Colon (tissue), 2 donors: ENCODE measurements at regions not wholly inside any gene's neighbourhood (a gene's known extent, or its start where the extent isn't known, plus 50 kb on each side); places are given as distances from the start of the nearest gene placed in this dataset.

Experiments used
- FAIRE-seq: peaks from 2 replicates; lab custom pipeline; 2012; peaks lifted over from hg19 to GRCh38; lab: Jason Lieb, UNC
- donor health status: control.
- donor health status: control.

DNA sequence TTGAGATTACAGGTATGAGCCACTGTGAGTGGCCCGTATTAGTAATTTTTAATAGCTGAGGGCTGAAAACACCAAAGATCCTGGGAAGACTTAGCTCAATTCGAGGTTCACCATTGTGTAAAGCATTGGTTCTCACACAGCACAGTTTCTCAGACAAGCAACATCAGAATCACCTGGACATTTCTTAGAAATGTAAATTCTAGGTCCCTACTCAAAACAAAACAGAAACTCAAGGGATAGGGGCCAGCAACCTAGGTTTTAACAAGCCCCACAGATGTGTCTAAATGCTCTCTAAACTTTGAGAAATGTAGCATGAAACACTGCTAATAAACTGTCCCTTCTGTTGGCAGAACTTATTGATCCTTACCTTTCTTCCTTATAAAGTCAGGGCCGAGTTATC is 681.2 kb downstream of the RNF144A start:
- FAIRE-seq = no peak

GRCh38 chr2:7599462-7600258 is 682.4 kb downstream of the RNF144A start:
- FAIRE-seq = no peak

- FAIRE-seq = no peak
These were observed 684.8 kb downstream of the RNF144A start for GRCh38 chr2:7601990-7602389.

GRCh38 chr2:7604456-7604855 is 687.2 kb downstream of the RNF144A start:
- no peak for FAIRE-seq

DNA sequence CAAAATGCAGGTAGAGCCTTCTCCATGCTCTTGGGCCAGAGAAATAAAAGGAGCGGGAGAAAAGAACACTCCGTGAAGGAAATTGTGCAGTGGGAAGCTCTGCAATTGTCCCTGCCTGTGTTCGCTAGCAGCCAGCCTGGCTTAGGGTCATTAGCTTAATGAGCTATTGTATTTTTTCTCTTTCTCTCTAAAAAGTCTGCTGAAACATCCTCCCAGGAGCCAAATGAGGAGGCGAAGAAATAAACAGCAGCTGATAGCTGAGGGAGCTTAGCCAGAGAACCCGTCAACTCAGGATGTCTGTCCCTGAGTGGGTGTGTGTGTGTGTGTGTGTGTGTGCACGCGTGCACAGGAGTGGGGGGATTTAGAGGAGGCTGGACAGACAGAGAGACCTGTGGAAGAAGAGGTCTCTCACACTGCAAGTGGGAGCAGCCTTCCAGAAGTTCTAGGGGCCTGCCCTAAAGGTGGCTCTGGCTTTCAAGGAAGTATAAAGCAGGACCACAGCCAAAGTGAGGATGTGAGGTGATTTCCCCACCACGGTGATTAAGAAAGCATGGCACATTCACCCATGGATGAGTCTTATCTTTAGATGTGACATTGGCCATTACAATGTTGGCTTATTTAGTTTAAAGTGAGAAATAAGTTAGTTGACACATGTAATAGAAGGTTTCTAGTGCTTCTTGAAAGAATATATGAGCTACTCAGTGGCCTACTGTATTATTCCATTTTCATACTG is 690.4 kb downstream of the RNF144A start:
- FAIRE-seq = no peak

DNA sequence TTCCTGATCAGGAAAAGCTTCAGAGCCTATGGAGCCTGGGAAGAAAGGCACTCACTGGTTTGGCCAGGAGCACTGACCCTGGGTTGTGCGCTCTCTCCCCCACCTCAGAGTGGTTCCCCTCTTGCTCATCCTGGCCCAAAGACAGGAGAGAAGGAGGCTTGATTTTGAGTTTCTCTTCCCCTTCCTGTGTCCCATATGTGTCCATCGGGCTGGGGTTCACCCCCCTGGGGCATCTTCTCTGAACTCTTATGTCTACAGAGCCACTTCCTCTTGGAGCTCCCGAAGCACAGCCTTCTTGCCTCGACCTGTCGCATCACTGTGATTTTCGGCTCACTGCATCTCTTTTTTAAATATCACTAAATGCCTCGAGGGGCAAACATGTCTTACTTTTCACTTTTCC is 692.3 kb downstream of the RNF144A start:
- no peak for FAIRE-seq

- FAIRE-seq = no peak
These were observed 692.8 kb downstream of the RNF144A start for GRCh38 chr2:7609974-7610373.

DNA sequence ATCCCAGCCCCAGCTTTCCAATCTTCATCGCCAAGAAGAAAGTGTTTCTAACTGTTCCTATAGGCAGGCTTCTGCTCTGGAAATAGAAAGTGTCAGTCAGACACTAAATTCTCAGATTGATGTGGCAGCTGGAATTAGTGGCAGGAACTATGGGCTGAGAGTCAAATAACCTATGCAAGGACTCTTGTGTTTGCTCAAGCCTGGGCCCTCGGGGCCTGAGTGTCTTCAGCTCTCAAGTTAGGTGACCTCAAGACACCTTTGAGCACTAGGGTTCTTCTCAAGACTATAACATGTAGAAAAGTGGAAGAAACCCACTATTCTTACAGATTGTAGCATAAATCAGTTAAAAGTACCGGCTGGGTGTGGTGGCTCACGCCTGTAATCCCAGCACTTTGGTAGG is 694.5 kb downstream of the RNF144A start:
- no peak for FAIRE-seq

DNA sequence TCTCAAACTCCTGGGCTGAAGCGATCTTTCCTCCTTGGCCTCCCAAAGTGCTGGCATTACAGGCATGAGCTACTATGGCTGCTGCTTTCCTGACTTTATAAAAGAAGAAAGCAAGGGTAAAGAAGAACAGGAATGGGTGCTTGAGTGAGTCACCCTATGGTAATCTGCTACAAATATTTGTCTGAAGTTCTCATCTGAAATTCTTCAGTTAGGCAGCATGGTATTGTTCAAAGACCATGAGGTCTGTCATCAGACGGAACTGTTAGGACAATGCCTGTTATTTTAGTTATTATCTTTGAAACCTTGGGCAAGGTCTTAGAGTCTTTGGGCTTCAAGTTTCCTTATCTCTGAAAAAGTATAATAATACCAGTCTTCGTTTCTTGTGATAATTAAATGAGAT is 695.8 kb downstream of the RNF144A start:
- FAIRE-seq = no peak

DNA sequence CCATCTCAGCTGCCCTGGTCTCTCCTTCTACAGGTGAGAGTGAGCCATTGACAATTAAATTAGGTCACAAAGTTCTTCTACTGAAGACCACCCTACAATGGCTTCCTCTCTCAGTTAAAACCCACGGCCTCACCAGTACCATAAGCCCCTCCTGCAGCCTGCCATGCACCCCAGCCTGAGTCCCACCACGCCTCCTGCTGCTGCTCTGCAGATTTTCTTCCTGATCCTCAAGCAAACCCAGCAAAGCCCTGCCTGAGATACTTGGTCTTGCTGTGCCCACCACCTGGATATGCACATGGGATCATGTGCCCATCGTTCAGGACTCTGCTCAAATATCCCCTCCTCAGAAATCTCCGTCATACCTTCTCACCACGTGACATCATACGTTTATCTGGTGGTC is 696.6 kb downstream of the RNF144A start:
- no peak for FAIRE-seq

DNA sequence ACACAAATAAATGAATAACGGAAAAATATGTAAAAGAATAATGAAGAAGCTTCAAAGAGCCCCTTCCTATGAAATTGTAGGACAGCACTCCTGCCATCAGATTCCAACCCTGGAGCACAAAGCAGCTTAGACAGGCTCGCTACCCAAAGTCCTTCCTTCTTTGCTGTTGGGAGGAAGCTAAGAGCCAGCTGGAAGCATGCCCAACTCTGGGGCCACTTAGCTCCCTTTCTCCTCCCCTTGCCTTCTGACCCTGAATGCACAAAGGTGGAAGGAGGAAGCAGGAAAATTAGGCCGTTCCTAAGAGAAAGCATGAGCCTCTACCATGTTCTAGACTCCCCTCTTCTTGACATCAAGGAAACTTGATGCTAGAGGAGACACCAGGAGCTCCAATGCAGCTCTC is 700.8 kb downstream of the RNF144A start:
- no peak for FAIRE-seq

DNA sequence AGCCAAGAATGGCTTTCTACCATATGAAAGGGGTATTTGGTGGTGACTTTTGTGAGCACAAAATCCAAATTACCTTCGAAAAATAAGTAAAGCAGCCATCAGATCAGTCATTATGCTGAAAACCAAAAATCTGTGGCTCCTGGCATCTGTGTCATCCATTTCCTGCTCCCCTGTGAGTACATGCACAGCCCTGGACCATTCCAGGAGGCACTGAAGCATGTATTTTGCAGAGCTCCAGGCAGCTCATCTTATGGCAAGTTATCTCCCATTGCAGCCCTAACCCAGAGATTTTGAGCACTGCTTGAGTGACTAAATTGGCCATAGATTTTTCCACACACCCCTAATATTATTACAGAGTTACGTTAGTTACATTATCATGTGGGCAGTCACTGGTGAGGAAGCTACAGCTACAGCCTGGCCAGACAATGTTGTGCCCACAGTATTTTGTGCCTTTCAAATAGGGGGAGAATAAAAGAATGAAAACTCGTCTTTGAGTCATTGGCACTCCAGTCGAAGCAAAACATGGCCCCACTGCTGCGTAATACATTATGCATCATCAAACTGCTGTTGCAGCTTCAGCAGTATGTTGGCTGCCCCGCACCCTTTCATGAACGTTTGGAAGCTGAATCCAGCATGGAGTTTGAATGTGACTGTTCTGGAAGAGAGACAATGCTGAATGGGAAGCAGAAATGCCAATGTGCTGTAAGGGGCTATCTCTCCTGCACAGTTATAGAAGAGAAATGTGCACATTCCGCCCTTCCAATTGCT is 702.2 kb downstream of the RNF144A start:
- no peak for FAIRE-seq

DNA sequence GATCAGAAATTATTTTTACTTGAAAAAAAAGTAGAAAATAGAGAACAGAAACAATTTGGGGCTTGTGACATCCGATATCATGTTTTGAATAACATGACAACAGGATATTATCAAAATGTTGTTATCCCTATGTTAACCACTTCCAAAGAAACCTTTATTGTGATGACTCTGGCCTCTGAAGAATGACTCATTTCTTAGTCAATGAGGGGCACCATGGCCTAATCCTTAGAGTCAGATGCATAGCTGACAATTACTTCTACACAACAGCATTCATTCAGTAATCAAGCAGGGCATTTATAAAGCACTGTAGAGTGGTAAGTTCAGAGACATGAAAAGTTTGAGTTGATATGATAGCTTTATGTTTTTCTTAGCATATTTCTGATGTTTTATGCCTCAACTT is 703.0 kb downstream of the RNF144A start:
- no peak for FAIRE-seq

GRCh38 chr2:7621018-7621814 is 704.0 kb downstream of the RNF144A start:
- FAIRE-seq = no peak

DNA sequence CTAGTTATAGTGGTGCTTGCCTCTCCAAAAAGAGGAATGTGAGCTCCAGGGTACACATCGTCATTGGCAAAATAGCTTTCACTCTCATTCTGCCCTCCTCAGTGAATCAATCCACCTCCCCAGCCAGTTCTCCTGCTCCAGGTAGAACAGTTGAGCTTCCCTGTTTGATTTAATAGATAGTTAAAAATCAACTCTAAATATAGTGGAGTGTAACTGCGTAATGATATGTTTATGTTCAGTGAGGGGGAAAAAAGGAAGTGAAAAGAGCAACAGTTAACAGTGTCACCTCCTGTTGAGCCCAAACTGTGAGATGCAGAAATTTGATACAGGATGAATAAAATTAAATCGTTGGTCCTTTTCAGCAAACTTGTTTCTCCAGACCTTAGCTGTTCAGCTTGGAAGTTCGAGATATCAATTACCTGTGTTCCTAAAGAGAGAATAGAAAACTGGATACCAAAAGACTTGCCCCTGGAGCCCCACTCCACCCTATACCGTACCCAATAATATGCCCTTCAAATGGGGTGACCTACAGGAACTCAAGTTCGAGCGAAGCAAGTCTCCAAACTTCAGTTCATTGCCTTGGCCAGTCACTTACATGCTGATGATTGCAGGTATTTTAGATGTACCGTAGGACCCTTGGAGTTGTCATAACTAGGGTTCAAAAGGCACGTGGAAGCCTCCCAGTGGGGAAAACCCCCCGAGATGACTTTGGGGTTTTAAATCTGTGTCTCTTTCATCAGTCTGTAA is 708.4 kb downstream of the RNF144A start:
- FAIRE-seq = no peak

- no peak for FAIRE-seq
These were observed 708.9 kb downstream of the RNF144A start for GRCh38 chr2:7626139-7626537.

- FAIRE-seq = no peak
These were observed 710.4 kb downstream of the RNF144A start for GRCh38 chr2:7627583-7627982.

DNA sequence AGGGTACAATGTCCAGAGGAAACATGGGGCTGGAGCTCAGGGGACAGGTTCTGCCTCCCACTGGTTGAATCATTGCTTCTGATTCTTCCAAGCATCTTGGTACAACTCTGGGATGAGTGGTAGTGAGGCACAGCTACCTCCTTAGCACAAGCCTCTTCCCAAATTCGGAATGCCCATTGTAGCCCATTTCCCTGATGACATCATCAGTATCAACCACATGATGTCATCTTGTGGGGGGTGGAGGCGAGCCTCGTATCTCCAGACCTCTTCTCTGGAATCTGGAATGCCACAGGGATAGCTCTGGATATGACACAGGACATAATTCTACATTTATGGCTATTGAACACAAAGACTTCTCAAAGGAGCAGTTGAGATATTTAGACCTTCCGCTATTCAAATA is 715.2 kb downstream of the RNF144A start:
- FAIRE-seq = no peak

GRCh38 chr2:7633566-7634153 is 716.4 kb downstream of the RNF144A start:
- no peak for FAIRE-seq

DNA sequence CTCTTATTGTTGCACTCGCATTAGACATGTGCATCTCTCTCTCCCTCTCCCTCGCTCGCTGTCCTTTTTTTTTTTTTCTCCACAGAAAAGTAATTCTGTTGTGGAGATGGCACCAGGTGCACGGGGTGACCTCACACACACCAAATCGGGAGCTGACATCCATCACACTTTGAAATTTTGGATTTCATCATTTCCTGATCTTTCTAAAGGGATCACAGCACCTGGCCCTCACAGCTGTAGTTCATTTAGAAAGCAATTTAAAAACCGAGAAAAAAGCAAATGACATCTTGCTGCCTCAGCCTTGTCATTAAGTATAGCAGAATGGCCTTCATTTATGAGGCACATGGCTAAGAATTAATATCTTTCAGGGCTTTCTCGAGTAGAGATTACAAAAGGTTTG is 717.2 kb downstream of the RNF144A start:
- no peak for FAIRE-seq

- FAIRE-seq = no peak
These were observed 722.3 kb downstream of the RNF144A start for GRCh38 chr2:7639476-7639875.
